ENCODE measurements at regions not wholly inside any gene's neighbourhood (a gene's known extent, or its start where the extent isn't known, plus 50 kb on each side); places are given as distances from the start of the nearest gene placed in this dataset.

- TF ChIP-seq SIN3A (IDR thresholded peaks at IDR 0.05; ENCODE audit: borderline replicate concordance, insufficient read depth, low read length) (no peak), TAF1 (IDR thresholded peaks at IDR 0.05; ENCODE audit: borderline replicate concordance, insufficient read depth, low read length) (no peak), POLR2AphosphoS5 (IDR thresholded peaks at IDR 0.05; ENCODE audit: low read depth, low read length) (no peak), FOXP2 (optimal IDR thresholded peaks at IDR 0.05; ENCODE audit: borderline replicate concordance, extremely low read depth, extremely low read length, insufficient read depth) (no peak), REST (IDR thresholded peaks at IDR 0.05; ENCODE audit: insufficient read depth in 1 of 2, low read depth in 2 of 2, low read length in 2 of 2) (no peak)
Measured at GRCh38 chr6:121614115-121614514, 178.7 kb downstream of the GJA1 start.

GRCh38 chr6:121615493-121615892 is 180.0 kb downstream of the GJA1 start:
- no peak for TF ChIP-seq REST (IDR thresholded peaks at IDR 0.05; ENCODE audit: insufficient read depth in 1 of 2, low read depth in 2 of 2, low read length in 2 of 2)
- TF ChIP-seq TAF1 (IDR thresholded peaks at IDR 0.05; ENCODE audit: borderline replicate concordance, insufficient read depth, low read length), result no peak
- TF ChIP-seq FOXP2 (optimal IDR thresholded peaks at IDR 0.05; ENCODE audit: borderline replicate concordance, extremely low read depth, extremely low read length, insufficient read depth), result no peak
- TF ChIP-seq SIN3A (IDR thresholded peaks at IDR 0.05; ENCODE audit: borderline replicate concordance, insufficient read depth, low read length), result no peak
- no peak for TF ChIP-seq POLR2AphosphoS5 (IDR thresholded peaks at IDR 0.05; ENCODE audit: low read depth, low read length)

- no peak for TF ChIP-seq TAF1 (IDR thresholded peaks at IDR 0.05; ENCODE audit: borderline replicate concordance, insufficient read depth, low read length)
- TF ChIP-seq REST (IDR thresholded peaks at IDR 0.05; ENCODE audit: insufficient read depth in 1 of 2, low read depth in 2 of 2, low read length in 2 of 2), result no peak
- TF ChIP-seq FOXP2 (optimal IDR thresholded peaks at IDR 0.05; ENCODE audit: borderline replicate concordance, extremely low read depth, extremely low read length, insufficient read depth), result no peak
- no peak for TF ChIP-seq SIN3A (IDR thresholded peaks at IDR 0.05; ENCODE audit: borderline replicate concordance, insufficient read depth, low read length)
- TF ChIP-seq POLR2AphosphoS5 (IDR thresholded peaks at IDR 0.05; ENCODE audit: low read depth, low read length), result no peak
Measured at GRCh38 chr6:121616406-121616805, 181.0 kb downstream of the GJA1 start.

DNA sequence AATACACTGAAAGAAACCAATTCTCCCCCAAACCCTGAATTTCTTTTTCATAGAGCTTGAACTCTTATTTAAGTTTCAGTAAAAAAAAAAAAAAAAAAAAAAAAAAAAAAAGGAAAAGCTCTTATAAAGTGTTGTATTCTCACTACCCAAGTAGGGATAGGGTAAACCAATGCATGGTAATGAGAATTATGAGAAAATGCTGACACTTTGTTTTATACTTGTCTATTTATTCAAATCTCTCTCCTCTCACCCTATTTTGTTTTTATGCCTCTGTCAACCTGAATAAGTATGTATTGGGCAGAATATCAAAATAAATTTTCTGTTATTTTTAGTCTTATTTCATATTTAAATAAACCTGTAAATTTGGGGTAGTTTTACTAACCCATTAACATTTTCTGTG is 181.9 kb downstream of the GJA1 start:
- no peak for TF ChIP-seq TAF1 (IDR thresholded peaks at IDR 0.05; ENCODE audit: borderline replicate concordance, insufficient read depth, low read length)
- no peak for TF ChIP-seq FOXP2 (optimal IDR thresholded peaks at IDR 0.05; ENCODE audit: borderline replicate concordance, extremely low read depth, extremely low read length, insufficient read depth)
- no peak for TF ChIP-seq SIN3A (IDR thresholded peaks at IDR 0.05; ENCODE audit: borderline replicate concordance, insufficient read depth, low read length)
- TF ChIP-seq POLR2AphosphoS5 (IDR thresholded peaks at IDR 0.05; ENCODE audit: low read depth, low read length), result no peak
- TF ChIP-seq REST (IDR thresholded peaks at IDR 0.05; ENCODE audit: insufficient read depth in 1 of 2, low read depth in 2 of 2, low read length in 2 of 2), result no peak

- TF ChIP-seq POLR2AphosphoS5 (IDR thresholded peaks at IDR 0.05; ENCODE audit: low read depth, low read length) (no peak), REST (IDR thresholded peaks at IDR 0.05; ENCODE audit: insufficient read depth in 1 of 2, low read depth in 2 of 2, low read length in 2 of 2) (no peak), FOXP2 (optimal IDR thresholded peaks at IDR 0.05; ENCODE audit: borderline replicate concordance, extremely low read depth, extremely low read length, insufficient read depth) (no peak), TAF1 (IDR thresholded peaks at IDR 0.05; ENCODE audit: borderline replicate concordance, insufficient read depth, low read length) (no peak), SIN3A (IDR thresholded peaks at IDR 0.05; ENCODE audit: borderline replicate concordance, insufficient read depth, low read length) (no peak)
Measured at GRCh38 chr6:121619013-121619412, 183.6 kb downstream of the GJA1 start.

All from PFSK-1 (cell line).